22Rv1 (cell line): ENCODE measurements at regions not wholly inside any gene's neighbourhood (a gene's known extent, or its start where the extent isn't known, plus 50 kb on each side); places are given as distances from the start of the nearest gene placed in this dataset.
A peak's percentile ranks its signal among the peaks of the same experiment; 100 is the strongest.

Source experiments
- H3K27ac ChIP-seq: fragments of 450-650 bp; 2 replicates; pipeline ENCODE4 v1.5.1; 2017
- ZFX ChIP-seq: fragments of 450-650 bp; IDR thresholded peaks from 2 replicates; pipeline ENCODE4 v1.6.1; 2017; ENCODE audit warnings: antibody characterized with exemption, borderline replicate concordance
- TF ChIP-seq, protein P1 (sequence below): fragments of 450-650 bp; IDR thresholded peaks from 2 replicates; pipeline ENCODE4 v1.5.1; 2017; ENCODE audit warnings: mild to moderate bottlenecking

DNA sequence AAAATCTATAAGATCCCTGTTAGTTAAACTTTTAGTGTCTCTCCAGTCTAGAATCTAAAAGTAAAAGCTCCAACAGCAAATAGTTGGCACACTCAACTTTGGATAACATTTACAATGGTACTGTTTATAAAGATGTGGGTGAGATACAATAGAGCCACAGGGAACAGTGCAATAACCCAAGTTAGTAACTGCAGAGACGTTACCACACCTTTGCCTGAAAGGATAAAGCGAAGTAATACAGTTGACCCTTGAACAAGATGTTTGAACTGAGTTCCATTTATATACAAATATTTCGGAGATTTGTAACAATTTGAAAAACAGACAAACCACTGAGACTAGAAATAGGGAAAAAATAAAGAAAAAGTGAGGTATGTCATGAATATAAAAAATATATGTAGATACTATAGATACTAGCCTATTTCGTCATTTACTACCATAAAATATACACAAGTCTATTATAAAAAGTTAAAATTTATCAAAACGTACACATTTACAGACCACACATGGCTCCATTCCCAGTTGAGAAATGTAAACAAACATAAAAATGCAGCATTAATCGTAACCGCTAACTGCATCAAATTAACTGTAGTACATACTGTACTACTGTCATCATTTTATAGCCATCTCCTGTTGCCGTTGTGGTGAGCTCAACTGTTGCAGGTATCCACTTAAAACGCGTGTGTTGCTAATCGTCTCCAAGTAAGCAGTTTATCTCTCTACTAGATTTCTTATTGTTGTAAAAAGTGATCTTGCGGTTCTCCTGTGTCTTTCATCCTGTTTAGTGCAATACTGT, 56.5 kb upstream of the HIF1A start:
- TF ChIP-seq, protein P1, sequence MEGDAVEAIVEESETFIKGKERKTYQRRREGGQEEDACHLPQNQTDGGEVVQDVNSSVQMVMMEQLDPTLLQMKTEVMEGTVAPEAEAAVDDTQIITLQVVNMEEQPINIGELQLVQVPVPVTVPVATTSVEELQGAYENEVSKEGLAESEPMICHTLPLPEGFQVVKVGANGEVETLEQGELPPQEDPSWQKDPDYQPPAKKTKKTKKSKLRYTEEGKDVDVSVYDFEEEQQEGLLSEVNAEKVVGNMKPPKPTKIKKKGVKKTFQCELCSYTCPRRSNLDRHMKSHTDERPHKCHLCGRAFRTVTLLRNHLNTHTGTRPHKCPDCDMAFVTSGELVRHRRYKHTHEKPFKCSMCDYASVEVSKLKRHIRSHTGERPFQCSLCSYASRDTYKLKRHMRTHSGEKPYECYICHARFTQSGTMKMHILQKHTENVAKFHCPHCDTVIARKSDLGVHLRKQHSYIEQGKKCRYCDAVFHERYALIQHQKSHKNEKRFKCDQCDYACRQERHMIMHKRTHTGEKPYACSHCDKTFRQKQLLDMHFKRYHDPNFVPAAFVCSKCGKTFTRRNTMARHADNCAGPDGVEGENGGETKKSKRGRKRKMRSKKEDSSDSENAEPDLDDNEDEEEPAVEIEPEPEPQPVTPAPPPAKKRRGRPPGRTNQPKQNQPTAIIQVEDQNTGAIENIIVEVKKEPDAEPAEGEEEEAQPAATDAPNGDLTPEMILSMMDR, result no peak
- no peak for TF ChIP-seq ZFX
- peak overlapping the region; percentile 61 for H3K27ac ChIP-seq

DNA sequence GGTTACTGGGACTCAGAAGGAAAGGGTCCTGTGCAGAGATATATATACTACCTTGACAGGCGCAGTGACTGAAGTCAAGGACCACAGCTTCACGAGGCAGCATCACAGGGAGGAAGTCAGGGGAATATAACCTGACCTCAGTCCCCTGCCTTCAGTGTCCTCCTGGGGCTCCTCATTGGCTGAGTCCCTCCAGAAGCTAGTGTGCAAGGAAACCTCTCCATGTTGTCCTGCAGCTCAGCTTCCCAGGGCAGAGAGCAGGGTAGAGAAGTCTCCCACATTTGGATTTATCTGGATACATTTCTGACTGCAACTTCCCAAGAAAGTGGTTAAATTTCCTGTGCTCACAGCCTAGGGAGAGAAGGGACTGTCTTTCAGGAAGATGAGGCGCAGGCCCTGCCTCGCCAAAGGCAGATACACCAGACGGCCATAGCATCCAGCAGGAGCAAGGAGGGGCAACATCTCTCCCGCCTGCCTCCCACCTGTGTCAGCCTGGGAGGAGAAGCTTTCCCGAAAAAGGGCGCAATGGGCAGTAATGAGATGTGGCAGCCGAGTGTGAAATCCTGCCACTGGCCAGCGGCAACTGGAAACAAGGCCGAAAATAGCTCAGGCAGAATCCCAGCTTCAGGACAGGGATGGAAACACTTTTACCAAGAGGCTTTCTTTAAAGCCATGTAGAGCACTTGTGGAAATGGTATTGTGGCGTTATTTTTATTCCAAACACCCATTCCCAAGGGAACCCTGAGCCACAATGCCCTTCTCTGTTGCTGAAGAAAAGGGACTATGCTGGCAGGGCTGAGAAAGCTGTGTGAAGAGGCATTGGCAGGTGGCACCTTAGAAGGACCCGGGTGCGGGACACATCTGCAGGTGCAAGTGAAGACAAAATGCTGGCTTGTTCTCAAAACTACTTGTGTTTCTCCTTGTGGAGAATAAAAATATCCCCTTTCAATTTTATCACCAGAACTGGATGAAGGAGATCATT, 54.9 kb upstream of the HIF1A start:
- no peak overlapping the region for H3K27ac ChIP-seq
- TF ChIP-seq, protein P1, result no peak
- no peak for TF ChIP-seq ZFX

DNA sequence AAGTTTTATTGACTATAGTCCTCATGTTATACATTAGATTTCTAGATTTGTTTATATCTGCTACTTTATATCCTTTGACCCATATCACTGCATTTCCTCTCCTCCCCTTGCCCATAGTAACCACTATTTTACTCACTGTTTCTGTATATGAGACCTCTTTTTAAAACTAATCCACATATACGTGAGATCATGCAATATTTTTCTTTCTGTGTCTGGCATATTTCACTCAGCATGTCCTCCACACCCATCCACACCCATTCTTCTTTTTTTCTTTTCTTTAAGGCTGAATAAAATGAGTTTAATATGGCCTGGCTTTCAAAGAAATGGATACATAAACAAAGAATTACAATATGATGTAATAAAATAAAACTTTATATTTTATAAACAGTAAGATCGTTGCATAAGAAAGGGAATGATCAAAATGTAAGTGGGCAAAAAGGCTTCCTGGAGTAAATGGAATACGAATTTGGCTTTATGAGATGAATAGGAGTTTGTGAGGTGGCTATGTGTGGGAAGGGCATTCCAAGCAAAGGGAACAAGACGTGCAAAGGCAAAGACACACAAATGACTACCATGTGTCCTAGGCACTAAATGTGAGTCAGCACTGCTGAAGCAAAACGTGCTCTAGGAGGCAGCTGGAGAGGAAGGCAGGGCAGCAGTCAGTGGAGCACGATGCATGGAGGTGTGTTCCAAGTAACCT, 53.2 kb upstream of the HIF1A start:
- no peak overlapping the region for H3K27ac ChIP-seq
- no peak for TF ChIP-seq ZFX
- TF ChIP-seq, protein P1, result no peak

DNA sequence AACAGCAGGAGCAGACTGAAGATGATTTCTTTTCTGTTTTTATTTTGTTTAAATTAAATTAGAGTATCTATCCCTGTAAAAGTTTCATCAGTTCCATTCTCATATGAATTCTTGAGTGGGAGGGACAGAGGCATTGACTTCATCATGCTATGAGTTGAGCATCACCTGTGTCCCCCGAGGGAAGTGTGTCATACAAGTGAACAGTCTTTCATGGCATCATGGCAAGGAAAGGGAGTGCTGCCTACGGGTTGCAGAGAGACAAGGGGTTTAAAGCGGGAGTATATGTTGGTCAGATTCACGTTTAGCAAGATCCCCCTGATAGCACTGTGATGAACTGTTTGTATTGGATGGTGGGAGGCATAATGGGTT, 52.7 kb upstream of the HIF1A start:
- no peak overlapping the region for H3K27ac ChIP-seq
- TF ChIP-seq ZFX, result no peak
- TF ChIP-seq, protein P1, result no peak

DNA sequence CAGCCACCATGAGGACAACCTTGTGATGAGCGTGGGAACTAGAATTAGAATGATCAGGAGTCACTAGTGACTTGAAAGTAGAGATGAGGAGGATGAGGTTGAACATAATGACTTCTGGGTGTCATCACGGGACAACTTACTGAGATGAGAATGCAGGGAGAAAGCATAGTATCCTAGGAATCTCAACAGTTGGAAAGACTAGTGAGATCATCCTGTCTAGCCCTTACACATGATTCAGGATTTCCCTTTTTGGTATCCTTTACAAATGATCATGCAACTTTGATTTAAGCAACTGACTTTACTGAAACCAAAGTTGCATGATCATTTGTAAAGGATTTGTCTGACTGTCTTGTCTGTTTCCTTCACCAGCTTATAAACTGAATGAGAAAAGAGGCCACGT, 51.8 kb upstream of the HIF1A start:
- TF ChIP-seq, protein P1, result no peak
- no peak for TF ChIP-seq ZFX
- no peak overlapping the region for H3K27ac ChIP-seq

DNA sequence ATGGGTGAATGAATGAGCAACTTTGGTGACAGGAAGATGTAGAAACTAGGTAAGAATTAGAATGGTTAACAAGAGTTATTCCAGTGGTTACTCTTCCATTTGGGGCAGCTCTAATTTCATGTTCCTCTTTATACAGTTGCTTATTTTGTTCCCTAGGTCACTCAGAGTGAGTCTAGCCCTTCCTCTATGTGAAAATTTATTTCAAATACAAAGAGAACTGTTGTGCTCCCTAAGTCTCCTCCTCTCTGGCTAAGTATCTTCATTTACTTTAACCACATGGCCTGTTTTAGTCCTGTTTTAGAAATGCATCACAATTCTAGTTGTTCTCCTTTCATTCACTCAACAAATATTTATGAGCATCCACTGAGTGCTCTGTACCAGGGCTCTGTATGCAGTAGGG, 51.1 kb upstream of the HIF1A start:
- no peak overlapping the region for H3K27ac ChIP-seq
- no peak for TF ChIP-seq ZFX
- TF ChIP-seq, protein P1, result no peak
